ENCODE measurements at regions not wholly inside any gene's neighbourhood (a gene's known extent, or its start where the extent isn't known, plus 50 kb on each side); places are given as distances from the start of the nearest gene placed in this dataset.
A peak's percentile ranks its signal among the peaks of the same experiment; 100 is the strongest.

GRCh38 chr13:105638426-105638825, 897.0 kb downstream of the EFNB2 start:
- DNase-seq (ENCODE audit: low read depth): no peak
- no peak overlapping the region for H3K9ac ChIP-seq (ENCODE audit: low read length)
- H3K4me3 ChIP-seq (ENCODE audit: low read length): no peak overlapping the region
- H3K9me3 ChIP-seq (ENCODE audit: control insufficient read depth, low read length): no peaks in the 10 kb centered on the region
- H3K27me3 ChIP-seq (replicated peaks; ENCODE audit: control insufficient read depth, insufficient read depth, low read length): no peaks in the 10 kb centered on the region
- H3K36me3 ChIP-seq (ENCODE audit: control insufficient read depth, insufficient read depth, low read length, severe bottlenecking): no peaks in the 10 kb centered on the region
- no peaks in the 10 kb centered on the region for H3K4me1 ChIP-seq (ENCODE audit: control insufficient read depth, insufficient read depth, low read length)

GRCh38 chr13:105634059-105634458, 901.4 kb downstream of the EFNB2 start:
- H3K36me3 ChIP-seq (ENCODE audit: control insufficient read depth, insufficient read depth, low read length, severe bottlenecking): no peaks in the 10 kb centered on the region

GRCh38 chr13:105630431-105630830, 905.0 kb downstream of the EFNB2 start:
- Histone ChIP-seq H3K9me3 (ENCODE audit: control insufficient read depth, low read length) (no peaks in the 10 kb centered on the region), H3K36me3 (ENCODE audit: control insufficient read depth, insufficient read depth, low read length, severe bottlenecking) (no peaks in the 10 kb centered on the region), H3K27me3 (replicated peaks; ENCODE audit: control insufficient read depth, insufficient read depth, low read length) (no peaks in the 10 kb centered on the region), H3K9ac (ENCODE audit: low read length) (no peak overlapping the region), H3K4me3 (ENCODE audit: low read length) (no peak overlapping the region), H3K4me1 (ENCODE audit: control insufficient read depth, insufficient read depth, low read length) (no peaks in the 10 kb centered on the region)
- DNase-seq (ENCODE audit: low read depth): no peak

More at GRCh38 chr13:105634059-105634458, 901.4 kb downstream of the EFNB2 start:
- no peaks in the 10 kb centered on the region for H3K27me3 ChIP-seq (replicated peaks; ENCODE audit: control insufficient read depth, insufficient read depth, low read length)
- DNase-seq (ENCODE audit: low read depth): no peak
- no peak overlapping the region for H3K4me3 ChIP-seq (ENCODE audit: low read length)
- no peak overlapping the region for H3K9ac ChIP-seq (ENCODE audit: low read length)
- H3K9me3 ChIP-seq (ENCODE audit: control insufficient read depth, low read length): no peaks in the 10 kb centered on the region
- H3K4me1 ChIP-seq (ENCODE audit: control insufficient read depth, insufficient read depth, low read length): no peaks in the 10 kb centered on the region

GRCh38 chr13:105627270-105627669, 908.2 kb downstream of the EFNB2 start:
- Histone ChIP-seq H3K36me3 (ENCODE audit: control insufficient read depth, insufficient read depth, low read length, severe bottlenecking) (no peaks in the 10 kb centered on the region), H3K27me3 (replicated peaks; ENCODE audit: control insufficient read depth, insufficient read depth, low read length) (no peaks in the 10 kb centered on the region), H3K9me3 (ENCODE audit: control insufficient read depth, low read length) (no peaks in the 10 kb centered on the region), H3K9ac (ENCODE audit: low read length) (no peak overlapping the region), H3K4me3 (ENCODE audit: low read length) (no peak overlapping the region), H3K4me1 (ENCODE audit: control insufficient read depth, insufficient read depth, low read length) (no peaks in the 10 kb centered on the region)
- peak; percentile 63 for DNase-seq (ENCODE audit: low read depth)

- H3K4me3 ChIP-seq (ENCODE audit: low read length): no peak overlapping the region
- no peaks in the 10 kb centered on the region for H3K27me3 ChIP-seq (replicated peaks; ENCODE audit: control insufficient read depth, insufficient read depth, low read length)
- no peaks in the 10 kb centered on the region for H3K36me3 ChIP-seq (ENCODE audit: control insufficient read depth, insufficient read depth, low read length, severe bottlenecking)
- DNase-seq (ENCODE audit: low read depth): no peak
- no peaks in the 10 kb centered on the region for H3K4me1 ChIP-seq (ENCODE audit: control insufficient read depth, insufficient read depth, low read length)
- H3K9me3 ChIP-seq (ENCODE audit: control insufficient read depth, low read length): no peaks in the 10 kb centered on the region
- no peak overlapping the region for H3K9ac ChIP-seq (ENCODE audit: low read length)
These were observed 909.8 kb downstream of the EFNB2 start for GRCh38 chr13:105625691-105626090.

- Histone ChIP-seq H3K4me1 (ENCODE audit: control insufficient read depth, insufficient read depth, low read length) (no peaks in the 10 kb centered on the region), H3K4me3 (ENCODE audit: low read length) (no peak overlapping the region), H3K27me3 (replicated peaks; ENCODE audit: control insufficient read depth, insufficient read depth, low read length) (no peaks in the 10 kb centered on the region), H3K36me3 (ENCODE audit: control insufficient read depth, insufficient read depth, low read length, severe bottlenecking) (no peaks in the 10 kb centered on the region), H3K9me3 (ENCODE audit: control insufficient read depth, low read length) (no peaks in the 10 kb centered on the region), H3K9ac (ENCODE audit: low read length) (no peak overlapping the region)
- DNase-seq (ENCODE audit: low read depth): no peak
These were observed 919.0 kb downstream of the EFNB2 start for GRCh38 chr13:105616333-105617075.

GRCh38 chr13:105612541-105612940, 922.9 kb downstream of the EFNB2 start:
- H3K36me3 ChIP-seq (ENCODE audit: control insufficient read depth, insufficient read depth, low read length, severe bottlenecking): no peaks in the 10 kb centered on the region
- no peaks in the 10 kb centered on the region for H3K27me3 ChIP-seq (replicated peaks; ENCODE audit: control insufficient read depth, insufficient read depth, low read length)
- DNase-seq (ENCODE audit: low read depth): no peak
- no peaks in the 10 kb centered on the region for H3K4me1 ChIP-seq (ENCODE audit: control insufficient read depth, insufficient read depth, low read length)
- no peak overlapping the region for H3K4me3 ChIP-seq (ENCODE audit: low read length)
- no peak overlapping the region for H3K9ac ChIP-seq (ENCODE audit: low read length)
- no peaks in the 10 kb centered on the region for H3K9me3 ChIP-seq (ENCODE audit: control insufficient read depth, low read length)

GRCh38 chr13:105611424-105611823, 924.0 kb downstream of the EFNB2 start:
- Histone ChIP-seq H3K4me3 (ENCODE audit: low read length) (no peak overlapping the region), H3K36me3 (ENCODE audit: control insufficient read depth, insufficient read depth, low read length, severe bottlenecking) (no peaks in the 10 kb centered on the region), H3K27me3 (replicated peaks; ENCODE audit: control insufficient read depth, insufficient read depth, low read length) (no peaks in the 10 kb centered on the region), H3K9ac (ENCODE audit: low read length) (no peak overlapping the region), H3K9me3 (ENCODE audit: control insufficient read depth, low read length) (no peaks in the 10 kb centered on the region), H3K4me1 (ENCODE audit: control insufficient read depth, insufficient read depth, low read length) (no peaks in the 10 kb centered on the region)
- DNase-seq (ENCODE audit: low read depth): peak; percentile 87

- Histone ChIP-seq H3K27me3 (replicated peaks; ENCODE audit: control insufficient read depth, insufficient read depth, low read length) (no peaks in the 10 kb centered on the region), H3K36me3 (ENCODE audit: control insufficient read depth, insufficient read depth, low read length, severe bottlenecking) (no peaks in the 10 kb centered on the region), H3K4me1 (ENCODE audit: control insufficient read depth, insufficient read depth, low read length) (no peaks in the 10 kb centered on the region), H3K4me3 (ENCODE audit: low read length) (no peak overlapping the region), H3K9ac (ENCODE audit: low read length) (no peak overlapping the region), H3K9me3 (ENCODE audit: control insufficient read depth, low read length) (no peaks in the 10 kb centered on the region)
- no peak for DNase-seq (ENCODE audit: low read depth)
These were observed 927.4 kb downstream of the EFNB2 start for GRCh38 chr13:105608104-105608503.

GRCh38 chr13:105607426-105607825, 928.0 kb downstream of the EFNB2 start:
- H3K36me3 ChIP-seq (ENCODE audit: control insufficient read depth, insufficient read depth, low read length, severe bottlenecking): no peaks in the 10 kb centered on the region
- no peak for DNase-seq (ENCODE audit: low read depth)
- H3K27me3 ChIP-seq (replicated peaks; ENCODE audit: control insufficient read depth, insufficient read depth, low read length): no peaks in the 10 kb centered on the region
- no peak overlapping the region for H3K4me3 ChIP-seq (ENCODE audit: low read length)
- no peak overlapping the region for H3K9ac ChIP-seq (ENCODE audit: low read length)
- H3K9me3 ChIP-seq (ENCODE audit: control insufficient read depth, low read length): no peaks in the 10 kb centered on the region
- no peaks in the 10 kb centered on the region for H3K4me1 ChIP-seq (ENCODE audit: control insufficient read depth, insufficient read depth, low read length)

GRCh38 chr13:105607016-105607415, 928.4 kb downstream of the EFNB2 start:
- H3K9ac ChIP-seq (ENCODE audit: low read length): no peak overlapping the region
- H3K36me3 ChIP-seq (ENCODE audit: control insufficient read depth, insufficient read depth, low read length, severe bottlenecking): no peaks in the 10 kb centered on the region
- H3K9me3 ChIP-seq (ENCODE audit: control insufficient read depth, low read length): no peaks in the 10 kb centered on the region
- no peaks in the 10 kb centered on the region for H3K27me3 ChIP-seq (replicated peaks; ENCODE audit: control insufficient read depth, insufficient read depth, low read length)
- no peak for DNase-seq (ENCODE audit: low read depth)
- H3K4me3 ChIP-seq (ENCODE audit: low read length): no peak overlapping the region
- H3K4me1 ChIP-seq (ENCODE audit: control insufficient read depth, insufficient read depth, low read length): no peaks in the 10 kb centered on the region

All from adipocyte (in vitro differentiated cells).